ENCODE measurements at regions not wholly inside any gene's neighbourhood (a gene's known extent, or its start where the extent isn't known, plus 50 kb on each side); places are given as distances from the start of the nearest gene placed in this dataset.

GRCh38 chr4:137309424-137309823 is 222.9 kb downstream of the PCDH18 start:
- no peak for TF ChIP-seq CTCF (conservative IDR thresholded peaks at IDR 0.05)
- TF ChIP-seq EZH2 (IDR thresholded peaks at IDR 0.05; ENCODE audit: low read depth), result no peak

Data from PC-9 (cell line).